ENCODE measurements at regions not wholly inside any gene's neighbourhood (a gene's known extent, or its start where the extent isn't known, plus 50 kb on each side); places are given as distances from the start of the nearest gene placed in this dataset.

- no peak for DNase-seq (ENCODE audit: low read depth in 3 of 3)
Measured at GRCh38 chr6:91645811-91646210, 1058.9 kb upstream of the MAP3K7 start.

GRCh38 chr6:91637217-91637616 is 1050.3 kb upstream of the MAP3K7 start:
- DNase-seq (ENCODE audit: low read depth in 3 of 3): no peak

GRCh38 chr6:91634791-91635190 is 1047.9 kb upstream of the MAP3K7 start:
- no peak for DNase-seq (ENCODE audit: low read depth in 3 of 3)

- no peak for DNase-seq (ENCODE audit: low read depth in 3 of 3)
Measured at GRCh38 chr6:91633374-91634111, 1046.7 kb upstream of the MAP3K7 start.

- no peak for DNase-seq (ENCODE audit: low read depth in 3 of 3)
Measured at GRCh38 chr6:91632308-91632707, 1045.4 kb upstream of the MAP3K7 start.

- DNase-seq (ENCODE audit: low read depth in 3 of 3): no peak
Measured at GRCh38 chr6:91631227-91631626, 1044.4 kb upstream of the MAP3K7 start.

GRCh38 chr6:91626911-91627310 is 1040.0 kb upstream of the MAP3K7 start:
- DNase-seq (ENCODE audit: low read depth in 3 of 3): no peak

- no peak for DNase-seq (ENCODE audit: low read depth in 3 of 3)
Measured at GRCh38 chr6:91613481-91613880, 1026.6 kb upstream of the MAP3K7 start.

GRCh38 chr6:91611190-91611589 is 1024.3 kb upstream of the MAP3K7 start:
- DNase-seq (ENCODE audit: low read depth in 3 of 3): no peak

GRCh38 chr6:91608428-91608827 is 1021.6 kb upstream of the MAP3K7 start:
- no peak for DNase-seq (ENCODE audit: low read depth in 3 of 3)

- DNase-seq (ENCODE audit: low read depth in 3 of 3): no peak
Measured at GRCh38 chr6:91606148-91606901, 1019.5 kb upstream of the MAP3K7 start.

- no peak for DNase-seq (ENCODE audit: low read depth in 3 of 3)
Measured at GRCh38 chr6:91600561-91600960, 1013.7 kb upstream of the MAP3K7 start.

GRCh38 chr6:91590191-91590590 is 1003.3 kb upstream of the MAP3K7 start:
- DNase-seq (ENCODE audit: low read depth in 3 of 3): no peak

GRCh38 chr6:91580635-91581034 is 993.8 kb upstream of the MAP3K7 start:
- no peak for DNase-seq (ENCODE audit: low read depth in 3 of 3)

- DNase-seq (ENCODE audit: low read depth in 3 of 3): no peak
Measured at GRCh38 chr6:91575032-91575431, 988.2 kb upstream of the MAP3K7 start.

- DNase-seq (ENCODE audit: low read depth in 3 of 3): no peak
Measured at GRCh38 chr6:91573826-91574416, 987.0 kb upstream of the MAP3K7 start.

GRCh38 chr6:91572878-91573277 is 986.0 kb upstream of the MAP3K7 start:
- DNase-seq (ENCODE audit: low read depth in 3 of 3): no peak

- DNase-seq (ENCODE audit: low read depth in 3 of 3): no peak
Measured at GRCh38 chr6:91569071-91569470, 982.2 kb upstream of the MAP3K7 start.

GRCh38 chr6:91566467-91566866 is 979.6 kb upstream of the MAP3K7 start:
- DNase-seq (ENCODE audit: low read depth in 3 of 3): no peak

- no peak for DNase-seq (ENCODE audit: low read depth in 3 of 3)
Measured at GRCh38 chr6:91565207-91565606, 978.3 kb upstream of the MAP3K7 start.

- no peak for DNase-seq (ENCODE audit: low read depth in 3 of 3)
Measured at GRCh38 chr6:91562955-91563354, 976.1 kb upstream of the MAP3K7 start.

- no peak for DNase-seq (ENCODE audit: low read depth in 3 of 3)
Measured at GRCh38 chr6:91560409-91560808, 973.5 kb upstream of the MAP3K7 start.

GRCh38 chr6:91540902-91541301 is 954.0 kb upstream of the MAP3K7 start:
- DNase-seq (ENCODE audit: low read depth in 3 of 3): no peak

All from stimulated activated CD4-positive, alpha-beta T cell treated with anti-CD3 and anti-CD28 coated beads, TNF-alpha, amount 100 ng/mL, for 24 hours (primary cell).